22Rv1 (cell line): ENCODE measurements at regions not wholly inside any gene's neighbourhood (a gene's known extent, or its start where the extent isn't known, plus 50 kb on each side); places are given as distances from the start of the nearest gene placed in this dataset.

Source experiments
- H3K27ac ChIP-seq: fragments of 450-650 bp; 2 replicates; pipeline ENCODE4 v1.5.1; 2017
- ZFX ChIP-seq: fragments of 450-650 bp; IDR thresholded peaks from 2 replicates; pipeline ENCODE4 v1.6.1; 2017; ENCODE audit warnings: antibody characterized with exemption, borderline replicate concordance
- TF ChIP-seq, protein P1 (sequence below): fragments of 450-650 bp; IDR thresholded peaks from 2 replicates; pipeline ENCODE4 v1.5.1; 2017; ENCODE audit warnings: mild to moderate bottlenecking

DNA sequence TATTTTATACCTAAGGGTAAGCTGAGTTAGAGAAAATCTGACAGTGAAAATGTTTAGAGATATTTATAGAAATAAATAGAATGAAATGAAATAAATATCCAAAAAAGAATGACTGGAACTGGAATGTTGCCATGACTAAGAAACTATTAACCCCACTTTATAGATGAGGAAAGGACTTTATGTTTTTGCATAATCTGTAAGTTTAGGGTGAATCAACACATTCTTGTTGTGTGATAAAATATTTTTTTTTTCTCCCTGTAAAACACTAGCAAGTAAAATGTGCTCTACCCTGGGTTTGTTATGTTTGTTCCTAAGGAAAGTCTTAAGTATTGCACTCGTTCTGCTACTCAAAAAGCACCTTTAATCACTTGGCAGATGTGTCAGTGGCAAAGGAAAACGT is 83.8 kb upstream of the KL start:
- no peak overlapping the region for H3K27ac ChIP-seq
- TF ChIP-seq ZFX = no peak
- TF ChIP-seq, protein P1, sequence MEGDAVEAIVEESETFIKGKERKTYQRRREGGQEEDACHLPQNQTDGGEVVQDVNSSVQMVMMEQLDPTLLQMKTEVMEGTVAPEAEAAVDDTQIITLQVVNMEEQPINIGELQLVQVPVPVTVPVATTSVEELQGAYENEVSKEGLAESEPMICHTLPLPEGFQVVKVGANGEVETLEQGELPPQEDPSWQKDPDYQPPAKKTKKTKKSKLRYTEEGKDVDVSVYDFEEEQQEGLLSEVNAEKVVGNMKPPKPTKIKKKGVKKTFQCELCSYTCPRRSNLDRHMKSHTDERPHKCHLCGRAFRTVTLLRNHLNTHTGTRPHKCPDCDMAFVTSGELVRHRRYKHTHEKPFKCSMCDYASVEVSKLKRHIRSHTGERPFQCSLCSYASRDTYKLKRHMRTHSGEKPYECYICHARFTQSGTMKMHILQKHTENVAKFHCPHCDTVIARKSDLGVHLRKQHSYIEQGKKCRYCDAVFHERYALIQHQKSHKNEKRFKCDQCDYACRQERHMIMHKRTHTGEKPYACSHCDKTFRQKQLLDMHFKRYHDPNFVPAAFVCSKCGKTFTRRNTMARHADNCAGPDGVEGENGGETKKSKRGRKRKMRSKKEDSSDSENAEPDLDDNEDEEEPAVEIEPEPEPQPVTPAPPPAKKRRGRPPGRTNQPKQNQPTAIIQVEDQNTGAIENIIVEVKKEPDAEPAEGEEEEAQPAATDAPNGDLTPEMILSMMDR = no peak

DNA sequence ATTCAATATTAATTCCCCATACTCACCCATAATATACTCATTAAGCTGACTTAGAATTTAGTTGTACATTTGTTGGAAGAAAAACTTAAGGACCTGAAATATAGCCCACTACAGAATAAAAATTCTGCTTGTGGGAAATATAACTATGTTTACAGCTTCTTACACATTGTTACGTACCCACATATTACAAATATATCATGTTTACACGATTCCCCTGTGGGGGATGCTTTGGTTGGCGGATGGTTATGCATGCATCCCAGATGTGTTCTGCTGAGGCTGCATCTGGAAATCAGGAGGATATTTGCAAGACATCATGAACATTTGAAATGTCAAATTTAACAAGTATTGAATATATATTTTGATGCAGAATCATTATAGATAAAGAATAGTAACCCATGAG is 79.5 kb upstream of the KL start:
- no peak overlapping the region for H3K27ac ChIP-seq
- TF ChIP-seq ZFX = no peak
- TF ChIP-seq, protein P1 = no peak

DNA sequence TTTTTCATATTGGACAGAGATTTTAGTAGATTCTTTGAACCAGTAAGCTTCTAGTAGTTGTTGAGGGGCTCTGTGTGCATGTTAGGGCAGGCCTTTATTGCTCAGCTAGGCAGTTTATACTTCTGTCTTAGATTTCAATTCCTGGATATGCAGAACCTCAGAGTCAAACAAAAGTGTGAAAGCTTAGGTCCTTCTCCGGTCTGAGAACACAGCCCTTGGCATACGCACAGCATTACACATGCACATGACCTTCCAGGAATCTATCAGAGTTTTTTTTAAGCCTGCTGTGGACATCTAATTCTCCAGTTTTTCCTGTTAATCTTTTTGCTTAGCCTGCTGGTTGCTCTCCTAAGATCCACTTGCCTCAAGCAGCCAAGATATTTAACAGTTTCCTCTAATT is 77.9 kb upstream of the KL start:
- TF ChIP-seq, protein P1 = no peak
- no peak for TF ChIP-seq ZFX
- H3K27ac ChIP-seq = no peak overlapping the region

DNA sequence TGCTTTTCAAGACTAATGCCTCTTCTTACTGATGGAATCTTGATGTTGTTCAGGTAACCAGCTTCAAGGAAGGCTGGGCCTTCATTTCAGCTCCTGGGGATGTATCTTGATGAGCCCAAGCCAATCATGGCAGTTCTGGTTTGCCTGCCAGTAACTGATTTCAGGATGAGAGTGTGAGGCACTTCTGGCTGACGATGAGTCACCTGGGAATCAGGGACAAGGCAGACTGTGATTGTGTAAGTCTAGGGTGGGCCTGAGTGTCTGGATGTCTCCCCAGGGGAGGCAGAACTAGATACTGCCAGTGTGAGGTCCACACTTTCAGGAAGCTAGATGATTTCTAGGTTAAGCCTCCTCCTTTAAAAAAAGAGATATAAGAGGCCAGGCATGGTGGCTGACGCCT is 77.3 kb upstream of the KL start:
- H3K27ac ChIP-seq = no peak overlapping the region
- TF ChIP-seq, protein P1 = no peak
- no peak for TF ChIP-seq ZFX

DNA sequence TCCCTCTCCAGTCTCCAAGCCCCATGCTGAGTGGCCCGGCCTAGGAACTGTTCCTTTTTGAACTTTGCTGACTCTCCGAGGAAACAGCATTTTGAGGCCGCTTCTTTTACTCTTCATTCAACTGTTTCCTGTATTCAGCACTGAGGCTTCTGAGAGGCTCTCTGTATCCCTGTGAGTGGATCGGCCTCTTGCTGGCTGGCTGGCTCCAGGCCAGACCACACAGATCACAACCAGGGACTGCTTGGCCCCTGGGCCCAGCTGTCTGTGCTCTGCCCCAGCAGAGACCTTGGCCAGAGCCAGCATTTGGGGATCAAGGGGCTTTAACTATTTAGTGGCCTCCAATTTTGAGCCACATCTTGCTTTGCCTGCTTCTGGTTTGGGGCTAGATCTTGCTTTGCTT is 75.6 kb upstream of the KL start:
- no peak for TF ChIP-seq ZFX
- TF ChIP-seq, protein P1 = no peak
- H3K27ac ChIP-seq = no peak overlapping the region

DNA sequence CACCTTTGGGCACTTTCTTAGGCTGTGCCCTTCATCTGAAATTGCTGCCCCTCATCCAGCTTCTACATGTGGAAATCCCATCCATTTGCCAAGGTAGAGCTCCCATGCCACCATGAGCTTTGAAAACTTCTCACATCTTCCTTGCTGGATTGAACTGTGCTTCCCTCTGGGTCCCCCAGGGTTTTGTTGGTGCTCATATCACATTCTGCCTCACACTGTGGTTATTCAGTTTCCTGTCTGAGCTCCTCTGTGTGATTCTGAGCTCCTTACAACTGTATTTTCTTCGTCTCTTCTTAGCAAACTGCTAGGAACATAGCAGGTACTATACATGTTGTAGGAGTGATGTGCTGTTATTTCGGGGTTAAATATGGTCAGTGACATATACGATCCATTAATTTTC is 74.9 kb upstream of the KL start:
- no peak overlapping the region for H3K27ac ChIP-seq
- TF ChIP-seq, protein P1 = no peak
- TF ChIP-seq ZFX = no peak

DNA sequence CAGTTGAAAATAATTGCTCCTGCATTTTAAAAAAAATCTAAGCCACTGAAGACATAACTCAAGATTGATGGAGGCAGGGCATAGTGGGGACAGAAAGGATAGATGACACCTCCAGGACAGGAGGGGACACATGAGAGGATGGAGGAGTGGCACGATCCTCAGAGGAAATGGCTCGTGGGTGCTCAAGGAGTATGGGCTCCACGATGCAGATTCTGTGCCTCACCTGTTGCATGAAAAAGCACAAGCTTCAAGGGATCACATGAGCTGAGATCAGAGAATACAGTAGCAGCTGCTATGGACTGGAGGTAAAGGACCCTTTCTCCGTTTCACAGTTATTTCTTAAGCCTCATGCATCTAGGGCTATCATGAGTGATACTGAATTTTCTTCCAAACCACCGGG is 69.7 kb upstream of the KL start:
- no peak for TF ChIP-seq ZFX
- TF ChIP-seq, protein P1 = no peak

More for the DNA sequence above, 69.7 kb upstream of the KL start:
- H3K27ac ChIP-seq = no peak overlapping the region
